Skeletal muscle satellite cell (primary cell): ENCODE measurements at regions not wholly inside any gene's neighbourhood (a gene's known extent, or its start where the extent isn't known, plus 50 kb on each side); places are given as distances from the start of the nearest gene placed in this dataset.

Experiments
- H3K27me3 ChIP-seq: 2 replicates; pipeline ENCODE4 v1.7.0; 2013; ENCODE audit warnings: low read length; ENCODE audit not compliant: control insufficient read depth, insufficient read depth
- H3K36me3 ChIP-seq: 2 replicates; pipeline ENCODE4 v1.7.0; 2013; ENCODE audit warnings: mild to moderate bottlenecking, control low read depth, low read length; ENCODE audit not compliant: insufficient read depth
- H3K4me1 ChIP-seq: 2 replicates; pipeline ENCODE4 v1.7.0; 2013; ENCODE audit warnings: low read length; ENCODE audit not compliant: control insufficient read depth, insufficient read depth
- H3K4me2 ChIP-seq: 2 replicates; pipeline ENCODE4 v1.7.0; 2013; ENCODE audit warnings: mild to moderate bottlenecking, low read length
- H3K4me3 ChIP-seq: 2 replicates; pipeline ENCODE4 v1.7.0; 2013; ENCODE audit warnings: low read length
- H3K9ac ChIP-seq: 2 replicates; pipeline ENCODE4 v1.7.0; 2013; ENCODE audit warnings: mild to moderate bottlenecking, low read depth, low read length, moderate library complexity
- H3K9me3 ChIP-seq: replicated peaks from 2 replicates; pipeline ENCODE4 v1.7.0; 2013; ENCODE audit warnings: mild to moderate bottlenecking, control low read depth, low read length

DNA sequence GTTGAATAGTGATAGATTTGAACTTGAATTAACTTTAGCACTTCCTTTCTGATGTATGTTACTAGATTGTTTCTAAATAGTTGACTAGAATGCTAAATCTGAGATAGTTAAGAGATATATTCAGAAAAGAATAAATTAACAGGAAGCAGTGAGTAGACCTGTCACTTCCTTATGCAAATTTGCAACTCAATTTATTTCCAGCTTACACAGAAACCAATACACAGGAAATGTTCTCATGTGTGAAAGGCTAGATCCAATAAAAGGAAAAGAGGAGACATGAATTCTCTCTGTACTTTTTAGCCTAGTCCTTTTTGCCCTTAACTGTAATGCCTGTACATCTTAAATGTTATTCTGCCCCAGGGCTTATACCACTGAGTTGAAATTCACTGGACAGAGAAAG, 522.3 kb downstream of the COL11A1 start:
- no peaks in the 10 kb centered on the region for H3K4me1 ChIP-seq
- no peaks in the 10 kb centered on the region for H3K27me3 ChIP-seq
- H3K4me3 ChIP-seq, result no peak overlapping the region
- no peak overlapping the region for H3K9ac ChIP-seq
- no peaks in the 10 kb centered on the region for H3K9me3 ChIP-seq
- no peaks in the 10 kb centered on the region for H3K36me3 ChIP-seq
- H3K4me2 ChIP-seq, result no peak overlapping the region

DNA sequence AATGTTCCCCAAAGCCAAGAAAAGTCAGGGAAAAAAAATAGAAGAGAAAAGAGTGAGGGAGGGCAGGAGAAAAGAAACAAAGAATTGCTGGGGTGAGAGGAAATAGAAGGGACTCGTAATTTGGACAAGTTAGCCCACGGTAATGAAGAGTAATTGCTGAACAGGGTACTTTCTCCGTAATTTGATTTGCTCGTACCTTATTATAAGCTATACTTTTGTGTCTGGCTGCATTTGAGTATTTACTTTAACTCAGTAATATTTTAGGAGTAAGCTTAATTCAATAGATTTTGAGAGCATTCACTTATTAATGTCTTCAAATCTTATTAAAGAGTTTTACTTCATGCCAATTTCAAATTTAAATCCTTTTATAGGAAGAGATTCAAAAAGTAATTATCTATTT, 527.5 kb downstream of the COL11A1 start:
- H3K4me2 ChIP-seq, result no peak overlapping the region
- H3K9me3 ChIP-seq, result no peaks in the 10 kb centered on the region
- H3K4me1 ChIP-seq, result no peaks in the 10 kb centered on the region
- no peaks in the 10 kb centered on the region for H3K36me3 ChIP-seq
- H3K27me3 ChIP-seq, result no peaks in the 10 kb centered on the region
- H3K4me3 ChIP-seq, result no peak overlapping the region
- H3K9ac ChIP-seq, result no peak overlapping the region

DNA sequence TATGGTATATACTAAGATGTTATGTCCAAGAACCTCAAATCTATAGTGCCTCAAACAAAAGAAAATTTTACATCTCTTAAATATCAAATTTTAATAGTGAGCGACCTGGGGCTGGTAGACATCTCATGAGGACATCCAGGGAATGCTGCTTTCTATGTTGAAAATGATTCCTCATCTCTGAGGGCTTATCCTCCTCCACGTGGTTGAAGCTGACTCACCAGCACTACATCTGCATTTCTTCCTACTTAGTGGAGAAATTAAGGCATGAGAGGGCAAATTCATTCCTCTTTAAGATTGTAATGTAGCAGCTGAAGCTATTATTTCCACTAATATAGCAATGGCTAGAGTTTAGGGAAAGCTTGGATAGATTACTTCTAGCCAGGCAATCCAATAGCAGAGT, 529.5 kb downstream of the COL11A1 start:
- Histone ChIP-seq H3K27me3 (no peaks in the 10 kb centered on the region), H3K36me3 (no peaks in the 10 kb centered on the region), H3K4me1 (no peaks in the 10 kb centered on the region), H3K4me2 (no peak overlapping the region), H3K9ac (no peak overlapping the region), H3K4me3 (no peak overlapping the region), H3K9me3 (no peaks in the 10 kb centered on the region)

DNA sequence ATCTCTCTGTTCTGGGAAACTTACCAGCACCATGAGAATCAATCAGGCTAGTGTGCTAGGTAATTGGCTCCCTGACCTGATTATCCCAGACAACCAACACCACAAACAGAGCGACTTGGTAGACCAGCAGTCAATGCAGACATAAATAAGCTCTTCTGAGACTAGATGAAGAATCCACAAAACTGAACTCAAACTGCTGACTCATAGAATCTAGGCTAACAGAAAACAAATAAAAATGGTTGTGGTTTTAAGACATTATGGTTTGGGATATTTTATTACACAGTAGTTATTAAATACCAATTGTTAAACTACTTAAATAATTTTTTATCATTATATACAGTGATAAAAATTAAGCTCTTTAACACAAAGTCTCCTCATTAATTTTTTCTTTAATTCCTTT, 535.7 kb downstream of the COL11A1 start:
- Histone ChIP-seq H3K4me3 (no peak overlapping the region), H3K4me1 (no peaks in the 10 kb centered on the region), H3K4me2 (no peak overlapping the region), H3K9me3 (no peaks in the 10 kb centered on the region), H3K9ac (no peak overlapping the region), H3K36me3 (no peaks in the 10 kb centered on the region), H3K27me3 (no peaks in the 10 kb centered on the region)

DNA sequence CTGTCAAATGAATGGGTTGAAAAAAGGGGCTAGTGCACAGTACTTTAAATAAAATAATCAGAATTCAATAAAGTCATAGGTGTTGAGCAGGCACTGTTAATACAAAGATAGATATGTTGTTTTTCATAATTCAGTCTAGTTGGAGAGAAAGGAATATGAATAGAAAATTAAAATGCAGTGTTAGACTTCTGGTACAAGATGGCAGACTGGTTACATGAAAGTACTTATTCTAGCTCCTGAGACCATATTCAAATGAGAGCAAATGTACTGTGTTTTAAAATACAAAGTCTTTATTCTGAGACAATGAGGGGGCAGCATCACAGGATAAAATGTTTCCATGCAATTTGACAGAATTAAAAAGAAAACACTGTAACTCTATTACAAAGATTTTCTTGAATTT, 542.1 kb downstream of the COL11A1 start:
- H3K4me3 ChIP-seq, result no peak overlapping the region
- H3K4me2 ChIP-seq, result no peak overlapping the region
- no peaks in the 10 kb centered on the region for H3K9me3 ChIP-seq

DNA sequence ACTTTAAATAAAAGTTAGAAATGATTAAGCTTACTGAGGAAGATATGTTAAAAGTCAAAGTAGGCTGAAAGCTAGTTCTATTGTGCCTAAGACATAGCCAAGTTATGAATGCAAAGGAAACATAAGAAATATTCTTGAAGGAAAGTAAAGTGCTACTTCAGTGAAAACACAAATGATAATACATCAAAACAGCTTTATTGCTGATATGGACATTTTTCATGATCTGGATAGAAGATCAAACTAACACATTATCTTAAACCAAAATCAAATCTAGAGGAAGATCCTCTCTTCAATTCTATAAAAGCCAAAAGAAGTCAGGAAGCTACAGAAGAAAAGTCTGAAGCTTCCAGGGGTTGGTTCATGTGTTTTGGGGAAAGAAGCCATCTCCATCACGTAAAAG, 545.9 kb downstream of the COL11A1 start:
- H3K9ac ChIP-seq, result no peak overlapping the region
- H3K4me3 ChIP-seq, result no peak overlapping the region
- no peaks in the 10 kb centered on the region for H3K9me3 ChIP-seq
- peaks cover 3% of the 10 kb centered on the region for H3K27me3 ChIP-seq
- no peaks in the 10 kb centered on the region for H3K4me1 ChIP-seq
- H3K4me2 ChIP-seq, result no peak overlapping the region
- no peaks in the 10 kb centered on the region for H3K36me3 ChIP-seq

More for the DNA sequence above, 542.1 kb downstream of the COL11A1 start:
- Histone ChIP-seq H3K27me3 (peaks cover 3% of the 10 kb centered on the region), H3K36me3 (no peaks in the 10 kb centered on the region), H3K9ac (no peak overlapping the region), H3K4me1 (no peaks in the 10 kb centered on the region)

DNA sequence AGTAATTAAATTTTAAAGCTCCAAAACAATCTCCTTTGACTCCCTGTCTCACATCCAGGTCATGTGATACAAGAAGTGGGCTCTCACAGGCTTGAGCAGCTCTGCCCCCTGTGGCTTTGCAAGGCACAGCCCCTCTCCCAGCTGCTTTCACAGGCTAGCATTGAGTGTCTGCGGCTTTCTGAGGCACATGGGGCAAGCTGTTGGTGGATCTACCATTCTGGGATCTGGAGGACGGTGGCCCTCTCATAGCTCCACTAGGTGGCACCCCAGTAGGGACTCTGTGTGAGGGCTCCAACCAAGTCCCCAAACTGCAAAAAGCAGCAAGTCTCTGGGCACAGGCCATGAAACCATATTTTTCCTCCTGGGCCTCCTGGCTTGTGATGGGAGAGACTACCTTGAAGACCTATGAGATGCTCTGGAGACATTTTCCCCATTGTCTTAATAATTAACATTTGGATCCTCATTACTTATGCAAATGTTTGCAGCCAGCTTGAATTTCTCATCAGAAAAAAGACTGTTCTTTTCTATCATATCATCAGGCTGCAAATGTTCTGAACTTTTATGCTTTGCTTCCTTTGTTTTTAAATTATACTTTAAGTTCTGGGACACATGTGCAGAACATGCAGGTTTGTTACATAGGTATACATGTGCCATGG, 554.1 kb upstream of the OLFM3 start:
- Histone ChIP-seq H3K4me3 (no peak overlapping the region), H3K9me3 (no peaks in the 10 kb centered on the region), H3K36me3 (no peaks in the 10 kb centered on the region), H3K4me2 (no peak overlapping the region), H3K4me1 (no peaks in the 10 kb centered on the region), H3K27me3 (no peaks in the 10 kb centered on the region), H3K9ac (no peak overlapping the region)

DNA sequence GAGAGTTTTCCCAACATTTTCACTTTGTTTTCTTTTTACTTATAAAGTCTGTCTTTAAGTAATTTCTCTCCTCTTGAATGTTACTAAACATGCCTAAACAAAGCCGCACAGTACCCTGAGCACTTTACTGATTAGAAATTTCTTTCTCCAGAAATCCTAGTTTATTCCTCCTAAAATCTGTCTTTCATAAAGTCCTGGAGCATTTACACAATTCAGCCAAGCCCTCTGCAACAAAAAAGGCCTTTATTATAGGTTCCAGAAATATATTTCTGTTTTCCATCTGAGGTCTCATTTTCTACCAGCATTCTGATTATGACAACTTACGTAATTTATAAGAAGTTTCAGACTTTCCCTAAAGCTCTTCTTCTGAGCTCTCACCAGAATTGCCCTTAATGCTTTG, 549.5 kb upstream of the OLFM3 start:
- Histone ChIP-seq H3K4me1 (no peaks in the 10 kb centered on the region), H3K27me3 (no peaks in the 10 kb centered on the region), H3K9me3 (no peaks in the 10 kb centered on the region), H3K4me2 (no peak overlapping the region), H3K36me3 (no peaks in the 10 kb centered on the region), H3K4me3 (no peak overlapping the region), H3K9ac (no peak overlapping the region)

DNA sequence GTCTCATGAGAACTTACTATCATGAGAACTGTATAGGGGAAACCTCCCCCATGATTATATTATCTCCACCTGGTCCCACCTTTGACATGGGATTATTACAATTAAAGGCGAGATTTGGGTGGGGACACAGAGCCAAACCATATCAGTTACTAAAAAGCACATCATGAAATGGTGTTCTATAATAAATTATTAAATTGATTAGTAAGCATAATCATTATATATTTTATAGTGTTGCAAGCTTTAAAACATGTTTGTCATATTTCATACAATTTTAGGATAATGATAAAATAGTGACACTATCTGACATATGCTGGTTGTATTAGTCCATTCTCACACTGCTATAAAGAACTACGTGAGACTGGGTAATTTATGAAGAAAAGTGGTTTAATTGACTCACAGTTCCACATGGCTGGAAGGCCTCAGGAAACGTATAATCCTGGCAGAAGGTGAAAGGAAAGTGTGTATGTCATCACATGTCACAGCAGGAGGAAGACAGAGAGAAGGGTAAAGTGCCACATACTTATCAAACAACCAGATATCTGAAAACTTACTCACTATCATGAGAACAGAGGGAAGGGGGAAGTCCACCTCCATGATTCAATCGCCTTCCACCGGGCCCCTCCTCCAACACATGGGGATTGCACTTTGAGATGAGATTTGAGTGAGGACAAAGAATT, 539.2 kb upstream of the OLFM3 start:
- Histone ChIP-seq H3K36me3 (no peaks in the 10 kb centered on the region), H3K9ac (no peak overlapping the region), H3K4me3 (no peak overlapping the region), H3K27me3 (no peaks in the 10 kb centered on the region), H3K4me1 (no peaks in the 10 kb centered on the region), H3K9me3 (no peaks in the 10 kb centered on the region), H3K4me2 (no peak overlapping the region)

DNA sequence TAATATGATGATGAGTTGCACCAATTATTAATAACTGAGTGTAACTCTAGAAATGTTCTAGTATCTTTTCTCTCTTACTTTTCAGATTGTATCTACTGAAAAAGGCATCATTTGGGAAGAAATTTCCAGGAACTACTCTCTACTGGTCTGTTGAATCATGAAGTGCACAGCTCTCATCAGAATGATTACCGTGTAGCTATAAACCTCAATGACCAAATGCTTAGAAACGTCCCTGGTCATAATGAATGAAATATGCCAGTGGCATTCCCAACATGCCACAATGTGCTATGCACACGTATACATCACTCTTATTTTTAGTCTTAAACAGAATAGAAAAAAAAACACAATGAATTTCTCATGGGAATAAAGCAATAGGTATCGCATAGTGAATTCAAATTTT, 534.3 kb upstream of the OLFM3 start:
- no peaks in the 10 kb centered on the region for H3K36me3 ChIP-seq
- H3K4me1 ChIP-seq, result no peaks in the 10 kb centered on the region
- no peak overlapping the region for H3K4me3 ChIP-seq
- no peaks in the 10 kb centered on the region for H3K27me3 ChIP-seq
- H3K9ac ChIP-seq, result no peak overlapping the region
- no peaks in the 10 kb centered on the region for H3K9me3 ChIP-seq
- H3K4me2 ChIP-seq, result no peak overlapping the region

DNA sequence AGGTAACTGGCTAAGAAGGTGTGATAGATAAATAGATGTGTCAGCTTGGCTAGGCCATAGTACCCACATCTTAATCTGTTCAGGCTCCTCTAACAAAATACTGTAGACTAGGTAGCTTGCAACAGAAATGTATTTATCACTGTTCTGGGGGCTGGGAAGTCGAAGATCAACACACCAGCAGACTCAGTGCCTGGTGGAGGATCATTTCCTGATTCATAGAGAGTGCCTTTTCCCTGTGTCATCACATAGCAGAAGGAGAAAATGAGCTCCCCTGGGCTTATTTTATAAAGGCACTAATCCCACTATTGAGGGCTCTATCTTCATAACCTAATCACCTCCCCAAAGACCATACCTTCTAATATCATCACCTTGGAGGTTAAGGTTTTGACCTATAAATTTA, 532.7 kb upstream of the OLFM3 start:
- Histone ChIP-seq H3K4me3 (no peak overlapping the region), H3K9me3 (no peaks in the 10 kb centered on the region), H3K9ac (no peak overlapping the region), H3K27me3 (no peaks in the 10 kb centered on the region), H3K36me3 (no peaks in the 10 kb centered on the region), H3K4me1 (no peaks in the 10 kb centered on the region), H3K4me2 (no peak overlapping the region)

DNA sequence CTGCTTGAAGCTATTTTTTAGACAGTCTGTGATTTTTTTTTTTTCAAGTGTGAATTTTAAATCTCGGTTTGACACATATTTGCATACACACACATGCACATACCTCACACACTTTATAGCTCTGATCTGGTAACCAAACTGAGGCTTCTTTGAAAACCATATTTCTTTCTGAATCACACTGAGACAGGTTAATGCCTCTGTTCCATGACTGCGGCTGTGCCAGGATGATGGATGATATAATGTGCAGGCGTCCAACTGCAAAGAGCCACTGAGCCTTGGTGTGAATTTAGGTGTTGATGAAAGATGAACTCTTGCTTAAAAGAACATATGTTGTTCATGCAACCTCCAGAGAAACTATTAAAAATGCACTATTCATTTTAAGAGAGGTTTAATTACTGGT, 504.0 kb upstream of the OLFM3 start:
- Histone ChIP-seq H3K36me3 (no peaks in the 10 kb centered on the region), H3K4me1 (no peaks in the 10 kb centered on the region)

More for the DNA sequence above, 504.0 kb upstream of the OLFM3 start:
- H3K4me2 ChIP-seq, result no peak overlapping the region
- no peaks in the 10 kb centered on the region for H3K27me3 ChIP-seq
- H3K9ac ChIP-seq, result no peak overlapping the region
- H3K9me3 ChIP-seq, result no peaks in the 10 kb centered on the region
- H3K4me3 ChIP-seq, result no peak overlapping the region
